DMS53 treated with DMSO at 0.1 percent for 48 hours (cell line): ENCODE measurements at regions not wholly inside any gene's neighbourhood (a gene's known extent, or its start where the extent isn't known, plus 50 kb on each side); places are given as distances from the start of the nearest gene placed in this dataset.
A peak's percentile ranks its signal among the peaks of the same experiment; 100 is the strongest.
"Not testable (repeated sequence)": the region's sequence is repeated elsewhere in the genome, so short reads cannot be mapped to it uniquely, and the experiment has no call there.

Experiments used
- DNase-seq: peaks from one replicate; lab custom pipeline; 2025; ENCODE audit not compliant: unreplicated experiment; lab: John Stamatoyannopoulos, UW

GRCh38 chr4:60443068-60443467 lies 757.1 kb upstream of the ADGRL3 start:
- DNase-seq: no peak

- no peak for DNase-seq
These were observed 756.3 kb upstream of the ADGRL3 start for GRCh38 chr4:60443796-60444195.

- no peak for DNase-seq
These were observed 750.1 kb upstream of the ADGRL3 start for GRCh38 chr4:60450054-60450453.

- DNase-seq: no peak
These were observed 747.9 kb upstream of the ADGRL3 start for GRCh38 chr4:60452266-60452665.

GRCh38 chr4:60455380-60455779 lies 744.7 kb upstream of the ADGRL3 start:
- no peak for DNase-seq

GRCh38 chr4:60461551-60461950 lies 738.6 kb upstream of the ADGRL3 start:
- DNase-seq: no peak

- DNase-seq: peak; percentile 39
These were observed 736.1 kb upstream of the ADGRL3 start for GRCh38 chr4:60463857-60464502.

- DNase-seq: no peak
These were observed 717.2 kb upstream of the ADGRL3 start for GRCh38 chr4:60482921-60483351.

GRCh38 chr4:60485276-60485675 lies 714.9 kb upstream of the ADGRL3 start:
- DNase-seq: no peak

- not testable (repeated sequence) for DNase-seq
These were observed 712.9 kb upstream of the ADGRL3 start for GRCh38 chr4:60487118-60487761.

- no peak for DNase-seq
These were observed 699.3 kb upstream of the ADGRL3 start for GRCh38 chr4:60500810-60501209.

GRCh38 chr4:60502733-60503132 lies 697.4 kb upstream of the ADGRL3 start:
- no peak for DNase-seq

- no peak for DNase-seq
These were observed 694.1 kb upstream of the ADGRL3 start for GRCh38 chr4:60506061-60506460.

GRCh38 chr4:60522265-60522664 lies 677.9 kb upstream of the ADGRL3 start:
- no peak for DNase-seq

- no peak for DNase-seq
These were observed 668.2 kb upstream of the ADGRL3 start for GRCh38 chr4:60531776-60532379.

GRCh38 chr4:60544981-60545380 lies 655.1 kb upstream of the ADGRL3 start:
- no peak for DNase-seq

GRCh38 chr4:60562334-60562733 lies 637.8 kb upstream of the ADGRL3 start:
- DNase-seq: peak; percentile 31

GRCh38 chr4:60565558-60565957 lies 634.6 kb upstream of the ADGRL3 start:
- DNase-seq: no peak

- no peak for DNase-seq
These were observed 624.8 kb upstream of the ADGRL3 start for GRCh38 chr4:60575336-60575735.

- no peak for DNase-seq
These were observed 620.8 kb upstream of the ADGRL3 start for GRCh38 chr4:60579335-60579734.

GRCh38 chr4:60581919-60582536 lies 618.1 kb upstream of the ADGRL3 start:
- DNase-seq: no peak

GRCh38 chr4:60588556-60588955 lies 611.6 kb upstream of the ADGRL3 start:
- no peak for DNase-seq
